Mesodermal cell (in vitro differentiated cells): ENCODE measurements at regions not wholly inside any gene's neighbourhood (a gene's known extent, or its start where the extent isn't known, plus 50 kb on each side); places are given as distances from the start of the nearest gene placed in this dataset.
A peak's percentile ranks its signal among the peaks of the same experiment; 100 is the strongest.

ENCODE experiments used
- H3K27ac ChIP-seq: 2 replicates; pipeline ENCODE4 v1.7.0; 2013; ENCODE audit warnings: mild to moderate bottlenecking, low read depth, low read length, moderate library complexity; ENCODE audit not compliant: severe bottlenecking
- H3K36me3 ChIP-seq: 2 replicates; pipeline ENCODE4 v1.7.1; 2013; ENCODE audit warnings: mild to moderate bottlenecking, low read length, moderate library complexity; ENCODE audit not compliant: control insufficient read depth, insufficient read depth
- H3K4me1 ChIP-seq: one replicate; pipeline ENCODE4 v1.7.1; 2013; ENCODE audit warnings: mild to moderate bottlenecking, low read length; ENCODE audit not compliant: insufficient read depth, control insufficient read depth, poor library complexity, severe bottlenecking
- H3K4me3 ChIP-seq: 2 replicates; pipeline ENCODE4 v1.7.0; 2013; ENCODE audit warnings: low read length, control low read depth, mild to moderate bottlenecking; ENCODE audit not compliant: insufficient read depth, poor library complexity, severe bottlenecking; ENCODE audit errors: extremely low read depth
- H3K9me3 ChIP-seq: 2 replicates; pipeline ENCODE4 v1.7.1; 2013; ENCODE audit warnings: mild to moderate bottlenecking, low read length, moderate library complexity; ENCODE audit not compliant: control insufficient read depth
- WGBS, 2 experiments: methylation state at CpG; one replicate each; pipeline ENCODE4 v1.1.5; 2013; ENCODE audit warnings: missing lambda C conversion rate in 2 of 2; ENCODE audit not compliant: insufficient coverage in 2 of 2; 5-methylcytosine and 5-hydroxymethylcytosine counted together

- peaks cover 41% of the 10 kb centered on the region for H3K4me1 ChIP-seq
Observed at GRCh38 chr9:129405827-129406213, 215.1 kb downstream of the C9orf50 start.

GRCh38 chr9:129405089-129405826 lies 215.6 kb downstream of the C9orf50 start:
- H3K4me1 ChIP-seq: peaks cover 41% of the 10 kb centered on the region
- no peaks in the 10 kb centered on the region for H3K9me3 ChIP-seq
- WGBS, 2 experiments: 69 to 80% methylated on average over 9 to 10 of the region's 13 CpGs
- H3K4me3 ChIP-seq: no peak overlapping the region
- H3K27ac ChIP-seq: no peak overlapping the region
- H3K36me3 ChIP-seq: no peaks in the 10 kb centered on the region

More at GRCh38 chr9:129405827-129406213, 215.1 kb downstream of the C9orf50 start:
- no peaks in the 10 kb centered on the region for H3K9me3 ChIP-seq
- no peak overlapping the region for H3K27ac ChIP-seq
- no peaks in the 10 kb centered on the region for H3K36me3 ChIP-seq
- WGBS, 2 experiments: 88 to 98% methylated on average over 5 to 6 of the region's 6 CpGs
- H3K4me3 ChIP-seq: no peak overlapping the region

- Histone ChIP-seq H3K36me3 (no peaks in the 10 kb centered on the region), H3K4me3 (no peak overlapping the region), H3K27ac (no peak overlapping the region), H3K4me1 (peaks cover 41% of the 10 kb centered on the region), H3K9me3 (no peaks in the 10 kb centered on the region)
- WGBS, 2 experiments: 87 to 92% methylated on average over 2 to 6 of the region's 8 CpGs
Observed at GRCh38 chr9:129404621-129405020, 216.3 kb downstream of the C9orf50 start.

- no peak overlapping the region for H3K27ac ChIP-seq
- H3K4me1 ChIP-seq: peaks cover 39% of the 10 kb centered on the region
- WGBS, 2 experiments: 72 to 77% methylated on average over 8 to 9 of the region's 10 CpGs
Observed at GRCh38 chr9:129403779-129404620, 216.9 kb downstream of the C9orf50 start.

GRCh38 chr9:129402931-129403778 lies 217.7 kb downstream of the C9orf50 start:
- H3K36me3 ChIP-seq: no peaks in the 10 kb centered on the region
- 85 to 95% methylated on average over 7 to 12 of the region's 16 CpGs for WGBS, 2 experiments
- H3K9me3 ChIP-seq: no peaks in the 10 kb centered on the region
- H3K4me1 ChIP-seq: peaks cover 39% of the 10 kb centered on the region
- H3K27ac ChIP-seq: peak overlapping the region; percentile 59
- no peak overlapping the region for H3K4me3 ChIP-seq

More at GRCh38 chr9:129403779-129404620, 216.9 kb downstream of the C9orf50 start:
- Histone ChIP-seq H3K36me3 (no peaks in the 10 kb centered on the region), H3K9me3 (no peaks in the 10 kb centered on the region), H3K4me3 (no peak overlapping the region)

GRCh38 chr9:129402371-129402739 lies 218.5 kb downstream of the C9orf50 start:
- 14 to 17% methylated on average over 18 to 20 of the region's 20 CpGs for WGBS, 2 experiments
- Histone ChIP-seq H3K4me3 (no peak overlapping the region), H3K9me3 (no peaks in the 10 kb centered on the region), H3K27ac (peak overlapping the region; percentile 59), H3K36me3 (no peaks in the 10 kb centered on the region), H3K4me1 (peaks cover 39% of the 10 kb centered on the region)

- no peaks in the 10 kb centered on the region for H3K36me3 ChIP-seq
Observed at GRCh38 chr9:129401623-129402370, 219.1 kb downstream of the C9orf50 start.

GRCh38 chr9:129400971-129401622 lies 219.8 kb downstream of the C9orf50 start:
- 79 to 92% methylated on average over 11 to 14 of the region's 17 CpGs for WGBS, 2 experiments
- Histone ChIP-seq H3K9me3 (no peaks in the 10 kb centered on the region), H3K36me3 (no peaks in the 10 kb centered on the region), H3K4me1 (peaks cover 39% of the 10 kb centered on the region), H3K27ac (no peak overlapping the region), H3K4me3 (no peak overlapping the region)

More at GRCh38 chr9:129401623-129402370, 219.1 kb downstream of the C9orf50 start:
- Histone ChIP-seq H3K27ac (peak overlapping the region; percentile 59), H3K9me3 (no peaks in the 10 kb centered on the region), H3K4me1 (peaks cover 39% of the 10 kb centered on the region), H3K4me3 (no peak overlapping the region)
- WGBS, 2 experiments: 11 to 47% methylated on average over 3 to 4 of the region's 6 CpGs

- Histone ChIP-seq H3K27ac (no peak overlapping the region), H3K36me3 (no peaks in the 10 kb centered on the region), H3K4me3 (no peak overlapping the region), H3K9me3 (no peaks in the 10 kb centered on the region), H3K4me1 (peaks cover 34% of the 10 kb centered on the region)
- WGBS, 2 experiments: 91 to 94% methylated on average over 36 to 44 of the region's 44 CpGs
Observed at GRCh38 chr9:129400001-129400970, 220.6 kb downstream of the C9orf50 start.
